22Rv1 (cell line): ENCODE measurements at regions not wholly inside any gene's neighbourhood (a gene's known extent, or its start where the extent isn't known, plus 50 kb on each side); places are given as distances from the start of the nearest gene placed in this dataset.

Source experiments
- CTCF ChIP-seq: fragments of 450-650 bp; IDR thresholded peaks from 2 replicates; pipeline ENCODE4 v1.5.1; 2017; ENCODE audit warnings: mild to moderate bottlenecking
- ZFX ChIP-seq: fragments of 450-650 bp; IDR thresholded peaks from 2 replicates; pipeline ENCODE4 v1.6.1; 2017; ENCODE audit warnings: antibody characterized with exemption, borderline replicate concordance

GRCh38 chr7:41448104-41448503 lies 254.8 kb downstream of the INHBA start:
- no peak for TF ChIP-seq CTCF
- no peak for TF ChIP-seq ZFX
